ENCODE measurements at regions not wholly inside any gene's neighbourhood (a gene's known extent, or its start where the extent isn't known, plus 50 kb on each side); places are given as distances from the start of the nearest gene placed in this dataset.

DNA sequence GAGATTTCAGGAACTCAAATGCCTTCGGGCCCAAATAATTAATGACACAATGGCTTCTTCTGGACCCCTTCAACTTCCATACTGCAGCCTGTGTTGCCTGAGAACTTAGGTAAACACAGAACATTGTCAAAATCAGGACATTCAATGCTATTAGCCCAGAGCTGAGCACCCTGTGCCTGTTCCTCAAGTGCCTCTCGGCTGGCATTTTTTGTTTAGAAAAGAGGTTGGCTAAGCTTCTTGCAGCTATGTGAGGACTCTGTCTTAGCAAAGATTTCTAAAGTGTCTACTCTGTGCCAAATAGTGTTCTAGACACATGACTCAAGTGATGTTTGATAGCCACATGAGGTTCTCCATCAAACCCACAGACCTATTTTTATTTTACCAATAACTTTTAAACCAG, 289.3 kb upstream of the ARID1B start:
- TF ChIP-seq, protein P1, sequence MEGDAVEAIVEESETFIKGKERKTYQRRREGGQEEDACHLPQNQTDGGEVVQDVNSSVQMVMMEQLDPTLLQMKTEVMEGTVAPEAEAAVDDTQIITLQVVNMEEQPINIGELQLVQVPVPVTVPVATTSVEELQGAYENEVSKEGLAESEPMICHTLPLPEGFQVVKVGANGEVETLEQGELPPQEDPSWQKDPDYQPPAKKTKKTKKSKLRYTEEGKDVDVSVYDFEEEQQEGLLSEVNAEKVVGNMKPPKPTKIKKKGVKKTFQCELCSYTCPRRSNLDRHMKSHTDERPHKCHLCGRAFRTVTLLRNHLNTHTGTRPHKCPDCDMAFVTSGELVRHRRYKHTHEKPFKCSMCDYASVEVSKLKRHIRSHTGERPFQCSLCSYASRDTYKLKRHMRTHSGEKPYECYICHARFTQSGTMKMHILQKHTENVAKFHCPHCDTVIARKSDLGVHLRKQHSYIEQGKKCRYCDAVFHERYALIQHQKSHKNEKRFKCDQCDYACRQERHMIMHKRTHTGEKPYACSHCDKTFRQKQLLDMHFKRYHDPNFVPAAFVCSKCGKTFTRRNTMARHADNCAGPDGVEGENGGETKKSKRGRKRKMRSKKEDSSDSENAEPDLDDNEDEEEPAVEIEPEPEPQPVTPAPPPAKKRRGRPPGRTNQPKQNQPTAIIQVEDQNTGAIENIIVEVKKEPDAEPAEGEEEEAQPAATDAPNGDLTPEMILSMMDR (IDR thresholded peaks at IDR 0.05), result no peak
- TF ChIP-seq POLR2A (IDR thresholded peaks at IDR 0.05), result no peak

Data from body of pancreas (tissue), 4 donors.